ENCODE measurements at regions not wholly inside any gene's neighbourhood (a gene's known extent, or its start where the extent isn't known, plus 50 kb on each side); places are given as distances from the start of the nearest gene placed in this dataset.

DNA sequence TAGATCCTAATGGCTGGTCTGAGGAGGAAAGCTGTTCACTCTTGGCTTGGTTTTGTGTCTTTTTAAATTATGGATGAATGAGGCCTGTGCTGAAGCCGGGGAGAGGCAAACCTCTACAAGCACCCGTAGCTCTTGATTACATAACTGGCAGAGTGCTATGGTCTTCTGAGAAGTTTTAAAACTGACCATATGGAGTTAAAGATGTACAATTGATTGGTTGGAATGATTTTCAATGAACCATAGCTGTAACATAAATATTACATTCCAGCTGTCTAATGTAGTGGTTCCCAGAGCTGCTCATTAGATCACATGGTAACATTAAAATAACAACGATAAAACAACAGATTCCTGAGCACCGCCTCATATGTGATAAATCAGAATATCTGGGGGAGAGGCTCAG is 71.1 kb upstream of the MAP4K3 start:
- ChIA-PET POLR2A (interaction anchor here (0.6 to 2.0 kb wide), 7 partner anchors 13 to 70 kb away, joined by 4 to 11 read pairs (median 4); no protein-coding TSS in a partner anchor), CTCF (interaction anchor here (1.0 kb wide), 1 partner anchor 128 kb away, joined by 3 read pairs; no protein-coding TSS in a partner anchor)
- TF ChIP-seq, protein P1, sequence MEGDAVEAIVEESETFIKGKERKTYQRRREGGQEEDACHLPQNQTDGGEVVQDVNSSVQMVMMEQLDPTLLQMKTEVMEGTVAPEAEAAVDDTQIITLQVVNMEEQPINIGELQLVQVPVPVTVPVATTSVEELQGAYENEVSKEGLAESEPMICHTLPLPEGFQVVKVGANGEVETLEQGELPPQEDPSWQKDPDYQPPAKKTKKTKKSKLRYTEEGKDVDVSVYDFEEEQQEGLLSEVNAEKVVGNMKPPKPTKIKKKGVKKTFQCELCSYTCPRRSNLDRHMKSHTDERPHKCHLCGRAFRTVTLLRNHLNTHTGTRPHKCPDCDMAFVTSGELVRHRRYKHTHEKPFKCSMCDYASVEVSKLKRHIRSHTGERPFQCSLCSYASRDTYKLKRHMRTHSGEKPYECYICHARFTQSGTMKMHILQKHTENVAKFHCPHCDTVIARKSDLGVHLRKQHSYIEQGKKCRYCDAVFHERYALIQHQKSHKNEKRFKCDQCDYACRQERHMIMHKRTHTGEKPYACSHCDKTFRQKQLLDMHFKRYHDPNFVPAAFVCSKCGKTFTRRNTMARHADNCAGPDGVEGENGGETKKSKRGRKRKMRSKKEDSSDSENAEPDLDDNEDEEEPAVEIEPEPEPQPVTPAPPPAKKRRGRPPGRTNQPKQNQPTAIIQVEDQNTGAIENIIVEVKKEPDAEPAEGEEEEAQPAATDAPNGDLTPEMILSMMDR (IDR thresholded peaks at IDR 0.05; ENCODE audit: low read depth, low read length) = no peak
- Histone ChIP-seq H3K27ac (ENCODE audit: low read depth, low read length) (peak overlapping the region; percentile 48), H3K4me3 (ENCODE audit: low read depth, low read length) (no peak overlapping the region), H3K9me3 (ENCODE audit: control insufficient read depth, insufficient read depth, low read length) (no peaks in the 10 kb centered on the region), H3K27me3 (ENCODE audit: control insufficient read depth, insufficient read depth, low read length) (no peaks in the 10 kb centered on the region)
- peak; percentile 61 for DNase-seq (ENCODE audit: low read depth, low spot score)

DNA sequence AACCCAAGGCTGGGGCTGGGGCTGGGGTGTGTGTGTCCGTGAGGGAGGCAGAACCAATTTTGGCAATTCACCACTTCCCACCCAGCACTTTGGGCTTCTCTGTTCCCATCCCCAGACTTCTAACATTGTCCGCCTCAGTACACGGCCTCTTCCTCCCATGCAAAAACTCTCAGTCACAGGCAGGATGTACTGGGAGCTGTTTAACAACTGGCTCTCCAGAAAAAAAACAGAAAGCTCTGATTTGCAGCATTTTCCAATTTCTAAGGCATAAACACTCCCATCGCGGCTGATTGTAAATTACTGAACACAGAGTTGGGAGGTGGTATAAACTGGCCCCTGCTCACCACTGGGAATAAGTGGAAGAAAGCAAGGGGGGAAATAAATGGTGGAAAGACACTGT is 73.1 kb upstream of the MAP4K3 start:
- CTCF ChIA-PET = interaction anchor here (1.2 kb wide), 1 partner anchor 186 kb away, joined by 3 read pairs; no protein-coding TSS in a partner anchor
- no peak for DNase-seq (ENCODE audit: low read depth, low spot score)
- TF ChIP-seq, protein P1 (IDR thresholded peaks at IDR 0.05; ENCODE audit: low read depth, low read length) = no peak
- Histone ChIP-seq H3K9me3 (ENCODE audit: control insufficient read depth, insufficient read depth, low read length) (no peaks in the 10 kb centered on the region), H3K4me3 (ENCODE audit: low read depth, low read length) (no peak overlapping the region), H3K27ac (ENCODE audit: low read depth, low read length) (no peak overlapping the region), H3K27me3 (ENCODE audit: control insufficient read depth, insufficient read depth, low read length) (no peaks in the 10 kb centered on the region)
- POLR2A ChIA-PET = no interaction called here

DNA sequence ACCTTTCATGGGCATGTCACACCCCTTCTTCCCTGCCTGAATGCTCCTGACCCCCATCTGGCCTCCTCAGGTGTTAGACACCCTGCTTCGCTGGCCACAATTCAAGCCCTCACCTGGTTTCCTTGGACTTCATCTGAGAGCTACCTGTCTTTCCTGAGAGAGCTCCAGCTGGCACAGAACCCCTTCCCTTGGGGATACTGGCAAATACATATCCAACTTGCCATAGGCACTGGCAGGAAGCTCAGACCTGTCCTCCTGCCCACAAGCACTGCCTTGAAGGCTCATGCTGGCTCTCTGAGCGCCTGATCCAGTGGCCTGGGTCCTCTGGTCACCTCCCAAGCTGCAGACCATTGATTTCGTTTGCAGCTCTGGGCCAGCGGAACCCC is 74.1 kb upstream of the MAP4K3 start:
- TF ChIP-seq, protein P1 (IDR thresholded peaks at IDR 0.05; ENCODE audit: low read depth, low read length) = no peak
- H3K27me3 ChIP-seq (ENCODE audit: control insufficient read depth, insufficient read depth, low read length) = no peaks in the 10 kb centered on the region
- ChIA-PET POLR2A (interaction anchor here (1.3 kb wide), 1 partner anchor 73 kb away, joined by 3 read pairs; no protein-coding TSS in a partner anchor), CTCF (interaction anchor here (1.2 kb wide), 1 partner anchor 185 kb away, joined by 3 read pairs; no protein-coding TSS in a partner anchor)
- H3K9me3 ChIP-seq (ENCODE audit: control insufficient read depth, insufficient read depth, low read length) = no peaks in the 10 kb centered on the region
- H3K27ac ChIP-seq (ENCODE audit: low read depth, low read length) = no peak overlapping the region
- no peak overlapping the region for H3K4me3 ChIP-seq (ENCODE audit: low read depth, low read length)
- no peak for DNase-seq (ENCODE audit: low read depth, low spot score)

DNA sequence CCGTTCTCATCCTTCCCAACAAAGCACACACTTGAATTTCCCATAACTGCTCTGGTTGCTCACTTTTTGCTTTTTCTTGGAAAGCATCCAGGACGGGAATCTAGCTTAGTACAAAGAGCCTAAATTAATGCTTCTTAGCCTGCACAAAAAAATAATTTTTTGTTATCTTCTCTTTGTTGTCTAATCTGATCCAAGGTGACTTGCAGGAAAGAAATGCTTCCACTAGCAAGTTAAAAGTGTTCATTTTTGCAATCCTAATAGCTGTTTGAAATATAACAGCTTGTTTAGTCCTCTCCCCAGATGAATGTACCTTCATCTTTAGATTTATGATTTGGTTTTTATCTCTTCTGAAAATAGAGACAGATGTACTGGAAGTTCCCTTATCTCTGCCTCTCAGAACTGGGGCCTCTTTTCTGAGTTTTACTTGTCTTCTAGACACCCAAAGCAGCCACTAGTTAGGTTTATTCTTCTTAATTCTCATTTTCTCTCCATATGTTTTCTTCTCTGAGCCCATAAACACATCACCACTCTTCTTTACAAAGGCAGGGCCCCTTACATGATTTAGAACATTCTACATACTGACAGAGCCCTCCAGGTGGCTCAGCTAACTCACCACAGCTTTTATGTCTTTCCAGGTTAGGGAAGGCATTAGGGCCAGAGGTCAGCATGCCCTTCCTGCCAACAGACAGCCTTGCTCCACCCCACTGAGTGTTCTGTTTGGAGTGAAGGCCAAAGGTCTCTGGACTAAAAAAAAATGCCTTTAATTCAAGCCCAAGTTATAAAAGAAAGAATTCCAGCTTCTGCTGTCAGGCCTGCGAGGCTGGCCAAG is 74.7 kb upstream of the MAP4K3 start:
- H3K27ac ChIP-seq (ENCODE audit: low read depth, low read length) = peak overlapping the region; percentile 3
- TF ChIP-seq, protein P1 (IDR thresholded peaks at IDR 0.05; ENCODE audit: low read depth, low read length) = no peak
- H3K27me3 ChIP-seq (ENCODE audit: control insufficient read depth, insufficient read depth, low read length) = no peaks in the 10 kb centered on the region
- ChIA-PET CTCF (interaction anchor here (1.2 to 1.4 kb wide), 3 partner anchors 82 to 185 kb away, joined by 3 to 6 read pairs (median 3); no protein-coding TSS in a partner anchor), POLR2A (interaction anchor here (1.3 to 1.4 kb wide), 2 partner anchors 74 to 184 kb away, joined by 3 to 5 read pairs; no protein-coding TSS in a partner anchor)
- no peaks in the 10 kb centered on the region for H3K9me3 ChIP-seq (ENCODE audit: control insufficient read depth, insufficient read depth, low read length)
- H3K4me3 ChIP-seq (ENCODE audit: low read depth, low read length) = no peak overlapping the region
- DNase-seq (ENCODE audit: low read depth, low spot score) = no peak

Measured in AG04450 (cell line).